ENCODE measurements at regions not wholly inside any gene's neighbourhood (a gene's known extent, or its start where the extent isn't known, plus 50 kb on each side); places are given as distances from the start of the nearest gene placed in this dataset.

- DNase-seq (ENCODE audit: low spot score), result no peak
These were observed 498.6 kb downstream of the CAAP1 start for GRCh38 chr9:26394025-26394424.

- no peak for DNase-seq (ENCODE audit: low spot score)
These were observed 500.0 kb downstream of the CAAP1 start for GRCh38 chr9:26392639-26393038.

- no peak for DNase-seq (ENCODE audit: low spot score)
These were observed 501.6 kb downstream of the CAAP1 start for GRCh38 chr9:26391036-26391435.

- no peak for DNase-seq (ENCODE audit: low spot score)
These were observed 517.2 kb downstream of the CAAP1 start for GRCh38 chr9:26375448-26375847.

GRCh38 chr9:26373616-26374015, 519.0 kb downstream of the CAAP1 start:
- DNase-seq (ENCODE audit: low spot score), result no peak

- no peak for DNase-seq (ENCODE audit: low spot score)
These were observed 521.4 kb downstream of the CAAP1 start for GRCh38 chr9:26371236-26371635.

- no peak for DNase-seq (ENCODE audit: low spot score)
These were observed 523.5 kb downstream of the CAAP1 start for GRCh38 chr9:26369093-26369492.

- no peak for DNase-seq (ENCODE audit: low spot score)
These were observed 524.4 kb downstream of the CAAP1 start for GRCh38 chr9:26368241-26368640.

GRCh38 chr9:26361010-26361409, 531.6 kb downstream of the CAAP1 start:
- no peak for DNase-seq (ENCODE audit: low spot score)

GRCh38 chr9:26358836-26359235, 533.8 kb downstream of the CAAP1 start:
- DNase-seq (ENCODE audit: low spot score), result no peak

GRCh38 chr9:26357803-26358344, 534.7 kb downstream of the CAAP1 start:
- no peak for DNase-seq (ENCODE audit: low spot score)

- DNase-seq (ENCODE audit: low spot score), result no peak
These were observed 536.1 kb downstream of the CAAP1 start for GRCh38 chr9:26356491-26356890.

- DNase-seq (ENCODE audit: low spot score), result no peak
These were observed 545.6 kb downstream of the CAAP1 start for GRCh38 chr9:26346942-26347477.

GRCh38 chr9:26341545-26341944, 551.1 kb downstream of the CAAP1 start:
- no peak for DNase-seq (ENCODE audit: low spot score)

- DNase-seq (ENCODE audit: low spot score), result no peak
These were observed 552.8 kb downstream of the CAAP1 start for GRCh38 chr9:26339796-26340195.

GRCh38 chr9:26335116-26335515, 557.5 kb downstream of the CAAP1 start:
- DNase-seq (ENCODE audit: low spot score), result no peak

GRCh38 chr9:26334706-26335105, 557.9 kb downstream of the CAAP1 start:
- no peak for DNase-seq (ENCODE audit: low spot score)

GRCh38 chr9:26331223-26331622, 561.4 kb downstream of the CAAP1 start:
- DNase-seq (ENCODE audit: low spot score), result no peak

GRCh38 chr9:26329974-26330373, 562.6 kb downstream of the CAAP1 start:
- no peak for DNase-seq (ENCODE audit: low spot score)

- DNase-seq (ENCODE audit: low spot score), result peak; percentile 53
These were observed 566.0 kb downstream of the CAAP1 start for GRCh38 chr9:26326563-26326962.

- DNase-seq (ENCODE audit: low spot score), result no peak
These were observed 567.2 kb downstream of the CAAP1 start for GRCh38 chr9:26325444-26325829.

- DNase-seq (ENCODE audit: low spot score), result no peak
These were observed 567.7 kb downstream of the CAAP1 start for GRCh38 chr9:26324786-26325443.

- no peak for DNase-seq (ENCODE audit: low spot score)
These were observed 570.7 kb downstream of the CAAP1 start for GRCh38 chr9:26321935-26322334.

GRCh38 chr9:26319859-26320258, 572.7 kb downstream of the CAAP1 start:
- no peak for DNase-seq (ENCODE audit: low spot score)
